Upper lobe of right lung (tissue), 1 donor: ENCODE measurements at regions not wholly inside any gene's neighbourhood (a gene's known extent, or its start where the extent isn't known, plus 50 kb on each side); places are given as distances from the start of the nearest gene placed in this dataset.

ENCODE experiments used
- ATAC-seq: fragments of 200-7000 bp; cut with Tn5 transposase; one replicate; pipeline ENCODE4 v1.9.1; 2020; ENCODE audit warnings: mild to moderate bottlenecking, moderate library complexity
- DNase-seq: peaks from one replicate; pipeline ENCODE4 v3.0.0-alpha.2; 2020
- H3K27ac ChIP-seq: fragments of 200-600 bp; one replicate; pipeline ENCODE4 v1.8.0; 2022
- H3K27me3 ChIP-seq: fragments of 200-600 bp; one replicate; pipeline ENCODE4 v1.8.0; 2022; ENCODE audit warnings: mild to moderate bottlenecking
- H3K36me3 ChIP-seq: fragments of 200-600 bp; one replicate; pipeline ENCODE4 v1.8.0; 2022
- H3K4me1 ChIP-seq: fragments of 200-600 bp; one replicate; pipeline ENCODE4 v1.8.0; 2022
- H3K4me3 ChIP-seq: fragments of 200-600 bp; one replicate; pipeline ENCODE4 v1.8.0; 2022; ENCODE audit warnings: mild to moderate bottlenecking
- H3K9me3 ChIP-seq: fragments of 200-600 bp; one replicate; pipeline ENCODE4 v1.8.0; 2022
- CTCF ChIP-seq: fragments of 200-600 bp; IDR thresholded peaks from one replicate; pipeline ENCODE4 v1.8.0; 2022; ENCODE audit warnings: antibody characterized with exemption
- intact Hi-C: fragments of 100-400 bp; cut with DNase I; formaldehyde crosslinking; loops from one replicate; pipeline ENCODE4 v1.11.0; 2022
- donor health status: DM: no; HTN: yes; CAD: no; lungs with severe emphysema.

- no peaks in the 10 kb centered on the region for H3K4me1 ChIP-seq
- peak; percentile 40 for ATAC-seq
Measured at GRCh38 chr3:117084277-117084676, 374.7 kb downstream of the TUSC7 start.

GRCh38 chr3:117084739-117085270 lies 375.2 kb downstream of the TUSC7 start:
- intact Hi-C loops: no loop called here
- no peak for TF ChIP-seq CTCF
- Histone ChIP-seq H3K9me3 (no peaks in the 10 kb centered on the region), H3K4me1 (no peaks in the 10 kb centered on the region), H3K27me3 (no peaks in the 10 kb centered on the region), H3K27ac (no peak overlapping the region), H3K36me3 (no peaks in the 10 kb centered on the region), H3K4me3 (no peak overlapping the region)
- no peak for DNase-seq
- no peak for ATAC-seq

More at GRCh38 chr3:117084277-117084676, 374.7 kb downstream of the TUSC7 start:
- no peaks in the 10 kb centered on the region for H3K36me3 ChIP-seq
- H3K9me3 ChIP-seq: no peaks in the 10 kb centered on the region
- no peaks in the 10 kb centered on the region for H3K27me3 ChIP-seq
- no peak for TF ChIP-seq CTCF
- intact Hi-C loops: no loop called here
- DNase-seq: no peak
- no peak overlapping the region for H3K4me3 ChIP-seq
- no peak overlapping the region for H3K27ac ChIP-seq

GRCh38 chr3:117091676-117092075 lies 382.1 kb downstream of the TUSC7 start:
- no peaks in the 10 kb centered on the region for H3K27me3 ChIP-seq
- H3K36me3 ChIP-seq: no peaks in the 10 kb centered on the region
- H3K9me3 ChIP-seq: no peaks in the 10 kb centered on the region
- intact Hi-C loops: no loop called here
- ATAC-seq: no peak
- no peak overlapping the region for H3K4me3 ChIP-seq
- no peaks in the 10 kb centered on the region for H3K4me1 ChIP-seq
- TF ChIP-seq CTCF: no peak
- no peak for DNase-seq
- H3K27ac ChIP-seq: no peak overlapping the region

- ATAC-seq (no peak), DNase-seq (no peak)
- H3K27ac ChIP-seq: no peak overlapping the region
- no peaks in the 10 kb centered on the region for H3K36me3 ChIP-seq
- no peaks in the 10 kb centered on the region for H3K9me3 ChIP-seq
- no peak for TF ChIP-seq CTCF
- no peaks in the 10 kb centered on the region for H3K27me3 ChIP-seq
- intact Hi-C loops: no loop called here
- no peak overlapping the region for H3K4me3 ChIP-seq
- H3K4me1 ChIP-seq: no peaks in the 10 kb centered on the region
Measured at GRCh38 chr3:117096549-117096948, 387.0 kb downstream of the TUSC7 start.

GRCh38 chr3:117097351-117097750 lies 387.8 kb downstream of the TUSC7 start:
- intact Hi-C loops: no loop called here

More at GRCh38 chr3:117097351-117097750, 387.8 kb downstream of the TUSC7 start:
- H3K27me3 ChIP-seq: no peaks in the 10 kb centered on the region
- H3K4me1 ChIP-seq: no peaks in the 10 kb centered on the region
- no peak overlapping the region for H3K4me3 ChIP-seq
- no peaks in the 10 kb centered on the region for H3K36me3 ChIP-seq
- no peak for DNase-seq
- H3K9me3 ChIP-seq: no peaks in the 10 kb centered on the region
- no peak for TF ChIP-seq CTCF
- ATAC-seq: no peak
- no peak overlapping the region for H3K27ac ChIP-seq
